ENCODE measurements at regions not wholly inside any gene's neighbourhood (a gene's known extent, or its start where the extent isn't known, plus 50 kb on each side); places are given as distances from the start of the nearest gene placed in this dataset.

- peaks cover 2% of the 10 kb centered on the region for H4K20me1 ChIP-seq (ENCODE audit: control insufficient read depth, insufficient read depth, insufficient read length)
- H2AK5ac ChIP-seq (ENCODE audit: insufficient read length, low read length): no peak overlapping the region
- Mint-ChIP-seq H3K9me3 (peaks cover 0 to 2% of the 10 kb centered on the region in 2 experiments; a peak in 2 of 5 replicates), H3K36me3 (ENCODE audit: insufficient read depth in 1 of 3, low read depth in 3 of 3) (peaks cover 0 to 5% (median 5%) of the 10 kb centered on the region in 3 experiments; a peak in 5 of 7 replicates), H3K4me1 (peaks cover 6% of the 10 kb centered on the region in 2 experiments; a peak in 3 of 4 replicates), H3K27ac (no peak overlapping the region), H3K4me3 (no peak overlapping the region; a peak in 1 of 5 replicates), H3K27me3 (ENCODE audit: low read depth) (no peaks in the 10 kb centered on the region; the same call in 1 of the 2 replicates)
- H2BK15ac ChIP-seq (ENCODE audit: low read depth, low read length): no peak overlapping the region
- TF ChIP-seq CTCF (conservative IDR thresholded peaks at IDR 0.05): no peak
- H3K79me1 ChIP-seq (ENCODE audit: insufficient read depth, low read depth, low read length, poor library complexity, severe bottlenecking): no peaks in the 10 kb centered on the region
- no peak overlapping the region for H2BK12ac ChIP-seq (ENCODE audit: insufficient read length, low read depth, low read length)
- H3K14ac ChIP-seq (ENCODE audit: insufficient read depth, low read length): no peak overlapping the region
- H4K8ac ChIP-seq (replicated peaks; ENCODE audit: insufficient read length, low read depth, low read length): no peak overlapping the region
- H3K4me2 ChIP-seq (ENCODE audit: insufficient read depth, insufficient read length, low read length): no peak overlapping the region
- H4K91ac ChIP-seq (ENCODE audit: insufficient read length, low read depth, low read length): no peak overlapping the region
- H3K79me2 ChIP-seq (ENCODE audit: insufficient read depth, low read length): no peaks in the 10 kb centered on the region
- H3K27ac ChIP-seq (ENCODE audit: insufficient read length, low read depth, low read length): no peak overlapping the region
- no peak overlapping the region for H2BK20ac ChIP-seq (ENCODE audit: low read depth, low read length, poor library complexity, severe bottlenecking)
- H2BK120ac ChIP-seq (ENCODE audit: low read depth, low read length, poor library complexity, severe bottlenecking): no peak overlapping the region
- H3K27me3 ChIP-seq (ENCODE audit: insufficient read depth, low read length): no peaks in the 10 kb centered on the region
- no peak overlapping the region for H3T11ph ChIP-seq (ENCODE audit: low read length)
- H4K5ac ChIP-seq (ENCODE audit: insufficient read length, low read depth, low read length): no peak overlapping the region
- no peak overlapping the region for H3K23ac ChIP-seq (ENCODE audit: insufficient read length, low read depth, low read length)
- no peak overlapping the region for H2AFZ ChIP-seq (ENCODE audit: low read length)
- no peak overlapping the region for H3K18ac ChIP-seq (ENCODE audit: insufficient read length, low read depth, low read length)
- no peak for DNase-seq
- no peaks in the 10 kb centered on the region for H3K23me2 ChIP-seq (ENCODE audit: insufficient read length, low read depth, low read length, poor library complexity, severe bottlenecking)
- H2BK5ac ChIP-seq (ENCODE audit: insufficient read length, low read length): no peak overlapping the region
- no peaks in the 10 kb centered on the region for H3K9me3 ChIP-seq (ENCODE audit: control insufficient read depth, low read depth, low read length)
- no CpG with 5 or more reads among the region's 2 CpGs for WGBS (ENCODE audit: extremely low coverage, insufficient read length, low lambda C conversion rate)
- H3K9ac ChIP-seq (ENCODE audit: extremely low read depth, insufficient read length, low read length): no peak overlapping the region
- H3K4ac ChIP-seq (ENCODE audit: low read depth, low read length): no peak overlapping the region
- H3K4me1 ChIP-seq (ENCODE audit: insufficient read depth, low read length): no peaks in the 10 kb centered on the region
- no peak overlapping the region for H3K56ac ChIP-seq (ENCODE audit: insufficient read length, low read depth, low read length)
Observed at GRCh38 chr4:56169061-56169460, 218.2 kb downstream of the AASDH start.

Measured in H9 (cell line).